ENCODE measurements at regions not wholly inside any gene's neighbourhood (a gene's known extent, or its start where the extent isn't known, plus 50 kb on each side); places are given as distances from the start of the nearest gene placed in this dataset.
"Not testable (repeated sequence)": the region's sequence is repeated elsewhere in the genome, so short reads cannot be mapped to it uniquely, and the experiment has no call there.

DNA sequence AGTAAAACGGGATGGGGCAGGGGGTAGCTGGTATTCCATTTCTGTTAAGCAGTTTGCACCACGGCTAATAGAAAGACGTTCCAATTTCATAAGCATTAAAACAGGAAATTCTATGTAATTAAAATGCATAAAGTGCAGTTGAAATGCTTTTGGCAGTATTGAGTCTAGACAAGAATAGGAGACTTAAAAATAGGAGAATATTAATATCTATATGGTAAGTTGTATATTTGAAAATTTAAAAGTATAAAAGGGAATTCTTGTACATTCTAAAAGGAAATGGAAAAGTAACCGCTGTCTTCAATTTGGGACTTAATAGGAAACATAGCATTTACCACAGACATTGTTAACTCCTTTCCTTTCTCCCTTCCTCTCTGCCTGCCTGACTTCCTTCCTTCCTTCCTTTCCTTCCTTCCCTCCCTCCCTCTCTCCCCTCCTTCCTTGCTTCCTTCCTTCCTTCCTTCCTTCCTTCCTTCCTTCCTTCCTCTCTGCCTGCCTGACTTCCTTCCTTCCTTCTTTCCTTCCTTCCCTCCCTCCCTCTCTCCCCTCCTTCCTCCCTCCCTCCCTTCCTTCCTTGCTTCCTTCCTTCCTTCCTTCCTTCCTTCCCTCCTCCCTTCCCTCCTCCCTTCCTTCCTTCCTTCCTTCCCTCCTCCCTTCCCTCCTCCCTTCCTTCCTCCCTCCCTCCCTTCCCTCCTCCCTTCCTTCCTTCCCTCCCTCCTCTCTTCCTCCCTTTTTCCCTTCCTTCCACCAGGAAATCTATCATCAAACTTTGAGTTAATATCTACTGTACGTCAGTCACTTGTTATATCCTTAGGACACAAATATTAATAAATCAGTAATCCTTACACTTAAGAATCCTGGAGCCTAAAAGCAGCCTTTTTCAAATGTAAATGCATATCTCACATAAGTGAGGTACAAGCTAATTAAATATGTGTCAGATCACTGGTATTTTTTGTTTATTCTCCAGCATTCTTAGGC, 1049.3 kb downstream of the GALC start:
- DNase-seq = no peak

GRCh38 chr14:86942936-86943335, 1050.0 kb downstream of the GALC start:
- no peak for DNase-seq

DNA sequence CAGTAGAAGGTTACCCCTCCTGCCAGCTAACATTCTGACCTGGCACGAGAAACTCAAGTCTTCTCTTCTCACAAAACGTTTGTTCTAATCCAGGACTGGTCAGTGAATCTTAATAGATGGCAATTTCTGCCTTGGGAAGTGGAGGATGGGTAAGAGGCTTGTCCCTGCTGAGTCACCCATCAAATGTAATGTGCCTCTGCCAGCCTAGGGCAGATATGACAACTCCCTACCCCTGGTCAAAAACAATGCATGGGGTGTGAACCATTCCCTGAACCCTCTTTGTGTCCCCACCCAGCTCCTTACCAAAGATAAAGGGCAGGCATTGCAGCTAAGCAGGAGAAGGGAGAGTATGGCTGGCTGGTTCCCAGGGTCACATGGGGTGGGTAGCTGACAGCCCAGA, 1052.9 kb downstream of the GALC start:
- no peak for DNase-seq

DNA sequence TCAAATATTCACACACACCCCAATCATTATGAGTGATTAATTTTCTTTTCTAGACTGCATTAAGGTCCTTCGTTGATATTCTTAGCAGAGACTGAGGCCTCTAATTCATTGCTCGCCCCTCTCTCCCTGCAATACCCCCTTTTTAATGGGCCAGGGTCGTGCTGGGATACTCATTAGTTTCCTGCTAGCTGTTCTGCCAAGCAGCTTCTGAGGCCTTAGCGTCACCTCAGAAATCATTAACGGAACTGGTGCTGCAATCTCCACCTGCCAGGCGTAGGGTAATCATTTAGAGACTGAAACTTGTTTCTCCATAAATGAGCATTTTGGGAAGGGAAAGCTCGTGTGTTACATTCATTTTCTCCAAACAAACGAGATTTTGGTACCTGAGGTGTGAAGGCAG, 1054.7 kb downstream of the GALC start:
- no peak for DNase-seq

- no peak for DNase-seq
Measured at GRCh38 chr14:86936556-86936955, 1056.4 kb downstream of the GALC start.

- no peak for DNase-seq
Measured at GRCh38 chr14:86935241-86935885, 1057.6 kb downstream of the GALC start.

DNA sequence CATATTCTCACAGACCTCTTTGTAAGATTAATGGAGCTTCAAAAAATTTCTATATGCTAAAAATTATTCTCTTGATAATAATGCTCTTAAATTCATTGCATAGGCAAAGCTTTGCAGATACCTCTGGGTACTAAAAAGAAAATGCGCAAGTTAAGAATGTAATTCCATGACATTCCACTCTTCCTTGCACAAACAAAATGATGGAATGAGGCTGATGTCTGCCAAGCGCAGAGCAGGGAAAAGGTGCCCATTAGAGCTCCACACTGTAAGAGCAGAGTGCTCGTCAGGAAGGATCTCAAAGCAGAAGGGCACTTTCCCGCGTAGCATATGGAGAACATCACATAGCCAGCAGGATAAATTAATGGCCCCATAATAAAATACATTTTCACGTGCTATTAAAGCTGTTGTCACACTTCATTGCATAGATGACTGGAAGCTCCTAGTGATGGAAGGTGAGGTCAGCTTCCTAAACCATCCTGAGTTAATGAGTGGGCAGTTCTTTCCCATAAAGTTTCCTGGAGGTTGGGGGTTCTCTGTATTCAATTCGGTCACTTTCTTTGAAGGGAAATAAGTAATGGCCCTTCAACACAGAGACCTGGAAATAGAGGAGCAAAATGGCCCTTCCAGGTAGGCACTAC, 1058.9 kb downstream of the GALC start:
- no peak for DNase-seq

DNA sequence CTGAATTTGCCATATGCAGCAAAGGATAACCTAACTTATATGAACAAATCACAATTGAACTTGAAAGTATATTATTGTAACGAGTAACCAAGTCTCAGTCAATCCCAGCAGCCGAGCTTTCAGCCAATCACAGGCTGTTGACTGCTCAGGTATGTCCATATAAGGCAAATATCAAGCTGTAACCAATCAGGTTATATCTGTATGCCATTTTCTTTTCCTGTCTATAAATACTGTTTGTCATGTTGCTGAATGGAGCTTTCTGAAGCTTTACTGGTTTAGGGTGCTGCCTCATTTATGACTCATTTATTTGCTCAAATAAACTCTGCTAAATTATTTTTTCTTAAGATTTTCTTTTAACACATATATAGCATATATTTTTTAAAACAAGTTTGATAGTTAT, 1059.5 kb downstream of the GALC start:
- no peak for DNase-seq

GRCh38 chr14:86915406-86915805, 1077.6 kb downstream of the GALC start:
- no peak for DNase-seq

- DNase-seq = no peak
Measured at GRCh38 chr14:86912709-86913108, 1080.3 kb downstream of the GALC start.

DNA sequence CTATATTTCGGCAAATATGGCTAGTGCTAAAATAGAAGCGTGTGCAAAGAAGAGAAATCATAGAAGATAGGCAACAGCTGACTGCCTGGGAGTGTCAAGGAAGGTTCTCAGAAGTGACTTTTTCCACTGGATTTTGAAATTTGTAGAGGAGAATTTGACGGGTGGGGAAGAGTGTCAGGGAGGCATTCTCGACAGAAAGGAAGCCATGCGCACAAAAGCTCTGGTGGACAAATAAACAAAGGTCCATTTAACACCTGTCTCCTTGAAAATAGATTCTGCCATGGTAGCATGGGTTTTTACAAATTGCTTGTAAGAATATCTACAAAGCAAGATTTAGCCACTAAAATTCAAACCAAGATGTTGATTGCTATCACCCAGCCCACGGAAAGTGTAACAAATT, 1081.5 kb downstream of the GALC start:
- no peak for DNase-seq

- DNase-seq = not testable (repeated sequence)
Measured at GRCh38 chr14:86905386-86905926, 1087.5 kb downstream of the GALC start.

DNA sequence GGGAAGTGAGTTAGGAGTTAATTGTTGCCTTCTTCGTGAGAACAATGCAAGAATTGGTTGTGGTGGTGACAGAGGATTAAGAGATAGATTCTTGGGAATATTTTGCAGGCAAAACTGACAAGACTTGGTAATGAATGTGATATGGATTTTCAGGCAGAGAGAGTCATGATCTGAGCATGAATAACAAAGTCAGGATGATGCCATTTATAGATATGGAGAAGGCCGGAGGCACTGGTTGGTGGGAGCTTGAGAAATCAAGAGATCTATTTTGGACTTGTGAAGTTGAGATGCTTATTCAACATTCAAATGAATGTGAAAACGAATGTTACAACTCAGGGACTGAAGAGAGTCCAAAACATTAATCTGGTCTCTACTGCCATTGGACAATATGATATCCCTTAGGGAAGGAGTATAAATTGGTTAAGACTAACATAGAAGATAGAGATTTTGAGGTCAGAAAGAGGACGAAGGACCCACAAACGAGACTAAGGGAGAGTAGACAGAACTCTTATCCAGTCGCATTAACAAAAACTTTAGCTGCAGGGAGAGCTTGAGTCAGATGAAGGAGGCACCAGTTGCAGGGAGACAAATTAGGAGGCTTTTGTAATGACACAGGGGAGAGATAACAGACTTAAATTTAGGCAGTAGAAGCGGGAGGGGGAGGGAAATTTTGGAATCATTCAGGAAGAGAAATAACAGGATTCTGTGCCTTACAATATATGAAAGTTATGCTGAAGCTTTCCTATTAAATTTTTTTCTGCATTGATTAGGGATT, 1090.6 kb downstream of the GALC start:
- no peak for DNase-seq

DNA sequence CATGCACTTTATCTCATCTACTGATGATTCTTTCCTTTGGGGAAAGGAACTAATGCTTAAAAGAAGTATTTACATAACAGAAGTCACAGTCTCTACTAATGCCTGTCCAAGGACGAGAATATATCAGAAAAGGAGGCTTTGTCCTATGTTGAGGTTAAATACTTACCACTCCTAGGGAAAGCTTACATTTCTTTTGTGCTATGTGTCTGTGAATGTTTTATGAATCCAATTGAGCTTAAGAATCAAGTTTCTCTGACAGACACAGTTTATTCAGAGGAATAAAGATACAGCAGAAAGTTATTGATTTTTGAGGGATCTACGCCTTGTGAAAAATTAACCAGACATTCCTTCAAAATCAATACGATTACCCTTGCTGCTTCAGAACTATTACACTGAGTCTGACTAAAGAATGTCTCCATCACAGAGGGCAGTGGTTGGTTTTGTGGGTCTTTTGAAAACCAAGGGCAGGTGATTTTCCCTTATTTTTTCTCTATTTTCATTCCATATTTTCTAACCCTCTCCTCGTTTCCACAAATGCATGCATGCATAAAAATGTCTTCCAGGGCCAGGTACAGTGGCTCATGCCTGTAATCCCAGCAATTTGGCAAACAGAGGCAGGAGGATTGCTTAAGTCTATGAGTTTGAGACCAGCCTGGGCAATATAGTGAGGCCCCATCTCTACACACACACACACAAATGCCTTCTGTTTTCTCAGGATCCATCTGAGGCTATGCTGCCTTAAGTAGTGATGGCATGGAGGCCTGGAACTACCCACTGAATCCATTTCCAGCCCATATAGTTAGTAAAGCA, 1095.1 kb downstream of the GALC start:
- no peak for DNase-seq

- DNase-seq = no peak
Measured at GRCh38 chr14:86897224-86897623, 1095.8 kb downstream of the GALC start.

DNA sequence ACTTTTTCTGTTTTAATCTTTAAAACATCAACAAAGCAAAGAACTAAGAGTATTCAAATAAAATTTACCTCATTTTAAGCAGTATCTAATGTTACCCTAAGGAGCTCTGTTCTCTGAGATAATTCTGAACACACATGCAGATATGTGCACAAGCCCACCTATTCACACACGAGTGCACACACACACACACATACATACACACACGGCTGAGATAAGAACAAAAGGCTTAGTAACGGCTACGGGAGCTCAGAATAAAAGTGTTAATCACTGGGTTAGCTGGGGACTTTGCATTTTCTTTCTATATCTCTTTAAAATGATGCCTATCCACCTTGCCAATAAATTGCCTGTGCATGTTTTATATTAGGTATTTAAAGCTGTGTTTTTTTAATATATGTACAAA, 1096.3 kb downstream of the GALC start:
- no peak for DNase-seq

DNA sequence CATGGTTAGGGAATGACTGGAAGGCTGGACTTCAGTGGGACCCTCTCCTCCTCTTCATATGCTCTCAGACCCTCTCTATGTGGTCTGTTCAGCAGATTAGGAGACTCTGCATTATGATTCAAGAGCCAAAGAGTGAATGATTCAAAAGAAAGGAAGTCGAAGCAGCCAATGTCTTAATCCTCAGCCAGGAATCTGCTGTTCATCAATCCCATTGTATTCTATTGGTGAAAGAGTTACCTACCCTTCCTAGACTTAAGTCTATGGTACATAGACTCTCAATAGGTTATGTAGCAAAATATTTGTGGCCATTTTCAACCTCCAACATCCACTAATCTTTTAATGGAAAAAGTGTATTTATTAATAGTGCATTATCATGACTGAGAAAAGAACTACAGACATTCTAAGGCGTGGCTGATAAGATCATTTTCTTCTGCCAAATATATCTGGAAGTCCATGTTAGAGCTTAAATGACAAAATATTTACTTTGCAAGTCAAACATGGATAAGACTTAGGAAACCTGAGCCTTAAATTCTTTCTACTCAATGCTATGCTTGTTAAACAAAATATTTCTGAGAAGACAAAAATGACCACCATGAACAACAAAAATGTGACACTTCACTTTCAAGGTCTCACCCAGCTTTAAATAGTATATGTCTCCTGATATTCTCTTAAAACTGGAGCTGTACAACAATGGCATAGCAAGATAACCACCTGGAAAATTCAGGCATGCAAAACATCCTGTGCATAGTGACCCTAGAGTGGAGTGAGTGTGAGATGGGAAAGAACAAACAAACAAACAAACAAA, 1100.6 kb downstream of the GALC start:
- DNase-seq = no peak

DNA sequence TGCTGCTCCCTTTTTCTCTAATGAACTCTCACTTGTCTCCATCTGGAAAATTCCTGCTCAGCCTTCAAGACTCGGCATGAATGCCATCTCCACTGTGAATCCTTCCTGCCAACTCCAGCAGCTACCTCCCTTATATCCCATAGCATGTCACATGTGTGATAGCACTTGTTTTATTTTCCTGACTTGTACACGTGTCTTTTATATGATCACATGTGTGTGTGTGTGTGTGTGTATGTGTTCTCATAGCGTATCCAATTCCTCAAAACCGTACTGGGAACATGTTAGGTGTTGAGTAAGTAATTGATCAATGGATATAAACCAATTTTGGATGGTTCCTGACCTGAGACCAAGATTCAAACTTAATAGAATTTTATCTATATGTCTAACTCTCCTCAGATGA, 1107.7 kb downstream of the GALC start:
- DNase-seq = no peak

GRCh38 chr14:86884498-86884897, 1108.5 kb downstream of the GALC start:
- no peak for DNase-seq

DNA sequence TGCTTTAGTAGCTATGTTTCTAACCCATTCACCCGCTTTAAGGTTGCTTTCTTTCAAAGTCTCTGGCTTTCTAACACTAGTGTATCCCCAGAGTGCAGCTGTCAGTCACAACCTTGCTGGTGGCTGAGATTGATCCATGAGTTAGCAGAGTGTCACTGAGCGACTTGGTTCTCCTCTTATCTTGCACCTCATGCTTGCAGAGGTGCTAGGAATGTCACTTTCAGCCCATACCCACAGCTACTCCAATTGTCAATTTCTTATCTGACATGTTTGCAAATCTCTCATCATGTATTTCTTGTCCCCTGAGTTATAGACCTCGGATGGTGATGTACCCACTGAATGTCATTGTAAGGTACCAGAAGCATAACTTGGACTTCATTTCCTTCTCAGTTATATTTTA, 1110.2 kb downstream of the GALC start:
- DNase-seq = no peak

DNA sequence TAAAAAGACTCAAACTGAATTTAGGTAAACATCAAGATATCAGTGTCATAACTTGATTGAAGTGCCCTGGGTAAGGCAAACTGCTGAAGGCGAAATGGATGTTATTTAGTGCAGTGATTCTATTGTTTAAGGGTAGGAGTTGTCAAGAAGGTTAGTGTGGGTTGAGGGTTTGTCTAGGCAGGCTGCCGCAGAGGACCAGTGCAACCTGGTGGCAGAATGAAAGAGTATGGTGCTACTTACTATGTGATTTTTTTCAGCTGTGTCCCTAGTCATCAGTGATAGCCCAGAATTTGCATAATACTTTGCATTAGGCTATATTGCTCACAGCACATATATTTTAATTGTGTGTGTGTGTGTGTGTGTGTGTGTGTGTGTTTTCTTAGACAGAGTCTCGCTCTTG, 1127.0 kb downstream of the GALC start:
- no peak for DNase-seq
